ENCODE measurements at regions not wholly inside any gene's neighbourhood (a gene's known extent, or its start where the extent isn't known, plus 50 kb on each side); places are given as distances from the start of the nearest gene placed in this dataset.

- TF ChIP-seq CTCF (IDR thresholded peaks at IDR 0.05), result no peak
- no peak for TF ChIP-seq POLR2A (IDR thresholded peaks at IDR 0.05)
Observed at GRCh38 chr5:125457617-125458016, 711.2 kb upstream of the ZNF608 start.
